K562 (cell line): ENCODE measurements at regions not wholly inside any gene's neighbourhood (a gene's known extent, or its start where the extent isn't known, plus 50 kb on each side); places are given as distances from the start of the nearest gene placed in this dataset.

ENCODE experiments used
- CREB3 ChIP-seq: fragments of 450-650 bp; conservative IDR thresholded peaks from 2 replicates; pipeline ENCODE4 v1.6.1; 2016; ENCODE audit warnings: missing genetic modification characterization, low read depth, mild to moderate bottlenecking, missing compliant biosample characterization, moderate library complexity
- CTCF ChIP-seq, 3 experiments: IDR thresholded peaks in 2 of 3; conservative IDR thresholded peaks in 1 of 3; 2 replicates each; pipeline ENCODE4 v1.5.1; 2011 to 2012; ENCODE audit warnings: low read length in 3 of 3, mild to moderate bottlenecking in 3 of 3, control low read depth in 2 of 3, improper control_type of control experiment in 1 of 3, inconsistent platforms in 1 of 3, low read depth in 1 of 3, mixed read lengths in 1 of 3, moderate library complexity in 1 of 3; ENCODE audit not compliant: insufficient read depth in 2 of 3
- EZH2 ChIP-seq: IDR thresholded peaks from 2 replicates; pipeline ENCODE4 v1.6.1; 2012; ENCODE audit warnings: low read depth, mild to moderate bottlenecking, inconsistent platforms, low read length, borderline replicate concordance
- FOXK2 ChIP-seq, 2 experiments: fragments of 450-650 bp; IDR thresholded peaks in 1 of 2; conservative IDR thresholded peaks in 1 of 2; 2 replicates each; pipeline ENCODE4 v1.6.1; 2016; ENCODE audit warnings: low read depth in 2 of 2, mild to moderate bottlenecking in 1 of 2
- GABPB1 ChIP-seq: sonication (generic); formaldehyde crosslinking; IDR thresholded peaks from 2 replicates; pipeline ENCODE4 v1.8.0; 2022; ENCODE audit warnings: mild to moderate bottlenecking, missing genetic modification reagents
- JUN ChIP-seq, 2 experiments: sonication (generic) in 1 of 2; formaldehyde crosslinking in 1 of 2; IDR thresholded peaks; 2 replicates each; pipeline versions ENCODE4 v1.6.1 to v1.8.0; 2012 to 2022; ENCODE audit warnings: borderline replicate concordance in 2 of 2, mild to moderate bottlenecking in 2 of 2, improper control_type of control experiment in 1 of 2, low read depth in 1 of 2, low read length in 1 of 2, missing genetic modification reagents in 1 of 2
- L3MBTL2 ChIP-seq: fragments of 450-650 bp; IDR thresholded peaks from 2 replicates; pipeline ENCODE4 v1.6.1; 2016; ENCODE audit warnings: mild to moderate bottlenecking, moderate library complexity
- PATZ1 ChIP-seq: fragments of 250-450 bp; sonication (Bioruptor Pico); IDR thresholded peaks from 2 replicates; pipeline ENCODE4 v1.5.0; 2020; ENCODE audit warnings: mild to moderate bottlenecking, borderline replicate concordance
- RERE ChIP-seq: sonication (generic); formaldehyde crosslinking; IDR thresholded peaks from 2 replicates; pipeline ENCODE4 v1.8.0; 2023; ENCODE audit warnings: missing genetic modification reagents, mild to moderate bottlenecking, borderline replicate concordance
- USF1 ChIP-seq: sonication (generic); formaldehyde crosslinking; IDR thresholded peaks from 2 replicates; pipeline ENCODE4 v1.9.0; 2022; ENCODE audit warnings: mild to moderate bottlenecking, missing genetic modification reagents
- ZBTB33 ChIP-seq: sonication (generic); formaldehyde crosslinking; IDR thresholded peaks from 2 replicates; pipeline ENCODE4 v1.8.1; 2023; ENCODE audit warnings: mild to moderate bottlenecking, missing genetic modification reagents

- TF ChIP-seq PATZ1 (no peak), USF1 (CRISPR knock-in tag) (no peak), FOXK2 (conservative IDR thresholded peaks at IDR 0.05 in 1 of 2, IDR thresholded peaks at IDR 0.05 in 1 of 2; ENCODE audit: low read depth in 2 of 2) (no peak), ZBTB33 (no peak), CREB3 (tag) (no peak), EZH2 (no peak), CTCF (IDR thresholded peaks at IDR 0.05 in 2 of 3, conservative IDR thresholded peaks at IDR 0.05 in 1 of 3; ENCODE audit: insufficient read depth in 2 of 3, low read depth in 1 of 3, low read length in 3 of 3) (no peak), RERE (CRISPR knock-in tag) (no peak), L3MBTL2 (no peak), GABPB1 (CRISPR knock-in tag) (no peak), JUN (IDR thresholded peaks at IDR 0.05; ENCODE audit: borderline replicate concordance, low read depth, low read length) (no peak), JUN (CRISPR knock-in tag; IDR thresholded peaks at IDR 0.05; ENCODE audit: borderline replicate concordance) (no peak)
These were observed 754.2 kb downstream of the SORCS1 start for GRCh38 chr10:106410331-106410730.
